Stimulated activated CD8-positive, alpha-beta memory T cell treated with anti-CD3 and anti-CD28 coated beads, Interleukin-15, amount 100 ng/mL, for 24 hours (primary cell): ENCODE measurements at regions not wholly inside any gene's neighbourhood (a gene's known extent, or its start where the extent isn't known, plus 50 kb on each side); places are given as distances from the start of the nearest gene placed in this dataset.
"Not testable (repeated sequence)": the region's sequence is repeated elsewhere in the genome, so short reads cannot be mapped to it uniquely, and the experiment has no call there.

Source experiments
- DNase-seq: peaks from one replicate; pipeline ENCODE4 v3.0.0-alpha.2; 2020; ENCODE audit warnings: low read depth

- DNase-seq, result no peak
These were observed 296.9 kb upstream of the CYRIA start for GRCh38 chr2:16962505-16962904.

GRCh38 chr2:16960579-16960978 lies 294.9 kb upstream of the CYRIA start:
- no peak for DNase-seq

GRCh38 chr2:16958266-16958665 lies 292.6 kb upstream of the CYRIA start:
- no peak for DNase-seq

GRCh38 chr2:16952805-16953204 lies 287.2 kb upstream of the CYRIA start:
- no peak for DNase-seq

- DNase-seq, result no peak
These were observed 286.7 kb upstream of the CYRIA start for GRCh38 chr2:16952368-16952767.

GRCh38 chr2:16950436-16950835 lies 284.8 kb upstream of the CYRIA start:
- no peak for DNase-seq

GRCh38 chr2:16948710-16949109 lies 283.1 kb upstream of the CYRIA start:
- DNase-seq, result no peak

GRCh38 chr2:16948053-16948452 lies 282.4 kb upstream of the CYRIA start:
- DNase-seq, result no peak

GRCh38 chr2:16943279-16943958 lies 277.8 kb upstream of the CYRIA start:
- no peak for DNase-seq

- DNase-seq, result no peak
These were observed 274.6 kb upstream of the CYRIA start for GRCh38 chr2:16940214-16940613.

GRCh38 chr2:16939771-16940170 lies 274.1 kb upstream of the CYRIA start:
- no peak for DNase-seq

- DNase-seq, result no peak
These were observed 267.7 kb upstream of the CYRIA start for GRCh38 chr2:16933355-16933754.

- no peak for DNase-seq
These were observed 267.2 kb upstream of the CYRIA start for GRCh38 chr2:16932826-16933225.

GRCh38 chr2:16931441-16931840 lies 265.8 kb upstream of the CYRIA start:
- DNase-seq, result no peak

GRCh38 chr2:16927398-16927797 lies 261.8 kb upstream of the CYRIA start:
- DNase-seq, result no peak

GRCh38 chr2:16925145-16925544 lies 259.5 kb upstream of the CYRIA start:
- DNase-seq, result no peak

- not testable (repeated sequence) for DNase-seq
These were observed 249.7 kb upstream of the CYRIA start for GRCh38 chr2:16915341-16915755.

GRCh38 chr2:16911746-16912145 lies 246.1 kb upstream of the CYRIA start:
- no peak for DNase-seq

GRCh38 chr2:16908656-16909055 lies 243.0 kb upstream of the CYRIA start:
- DNase-seq, result no peak

- no peak for DNase-seq
These were observed 242.1 kb upstream of the CYRIA start for GRCh38 chr2:16907645-16908282.

GRCh38 chr2:16905325-16905724 lies 239.7 kb upstream of the CYRIA start:
- DNase-seq, result not testable (repeated sequence)

- DNase-seq, result no peak
These were observed 234.9 kb upstream of the CYRIA start for GRCh38 chr2:16900405-16901025.

- DNase-seq, result no peak
These were observed 234.3 kb upstream of the CYRIA start for GRCh38 chr2:16899958-16900357.

GRCh38 chr2:16890081-16890480 lies 224.4 kb upstream of the CYRIA start:
- DNase-seq, result no peak
